ENCODE measurements at regions not wholly inside any gene's neighbourhood (a gene's known extent, or its start where the extent isn't known, plus 50 kb on each side); places are given as distances from the start of the nearest gene placed in this dataset.
A peak's percentile ranks its signal among the peaks of the same experiment; 100 is the strongest.

- Histone ChIP-seq H3K4ac (ENCODE audit: low read length) (no peak overlapping the region), H3K4me3 (ENCODE audit: low read length in 2 of 2) (no peak overlapping the region), H2AK5ac (ENCODE audit: low read depth, low read length) (no peak overlapping the region), H3K4me1 (ENCODE audit: control insufficient read depth in 2 of 2, insufficient read depth in 1 of 2, low read depth in 1 of 2, low read length in 2 of 2) (peaks cover 2 to 10% of the 10 kb centered on the region in 2 donors), H3K27me3 (ENCODE audit: control insufficient read depth in 3 of 3, insufficient read depth in 3 of 3, low read depth in 1 of 3, low read length in 3 of 3) (no peaks in the 10 kb centered on the region), H3K36me3 (replicated peaks in 1 of 2; ENCODE audit: control insufficient read depth in 2 of 2, insufficient read depth in 2 of 2, low read length in 2 of 2) (no peaks in the 10 kb centered on the region), H3K27ac (replicated peaks; ENCODE audit: low read length) (no peak overlapping the region), H2BK12ac (ENCODE audit: low read length) (no peak overlapping the region), H3K18ac (ENCODE audit: low read length) (no peak overlapping the region), H2BK120ac (ENCODE audit: low read depth, low read length) (no peak overlapping the region), H2AFZ (ENCODE audit: low read length) (no peak overlapping the region), H2BK15ac (ENCODE audit: low read length) (no peak overlapping the region), H3K23ac (ENCODE audit: low read depth, low read length, poor library complexity) (no peak overlapping the region), H3K4me2 (ENCODE audit: insufficient read depth, low read length, poor library complexity, severe bottlenecking) (no peak overlapping the region), H3K14ac (ENCODE audit: low read length) (no peak overlapping the region), H3K9me3 (replicated peaks in 1 of 2; ENCODE audit: control insufficient read depth in 2 of 2, insufficient read depth in 1 of 2, low read depth in 1 of 2, low read length in 2 of 2) (no peaks in the 10 kb centered on the region), H2BK5ac (ENCODE audit: low read length) (no peak overlapping the region), H3K9ac (ENCODE audit: low read depth, low read length, poor library complexity) (no peak overlapping the region), H4K91ac (ENCODE audit: low read depth, low read length, poor library complexity) (no peak overlapping the region), H3K79me1 (ENCODE audit: low read depth, low read length) (no peaks in the 10 kb centered on the region), H4K8ac (ENCODE audit: low read depth, low read length) (no peak overlapping the region)
- DNase-seq (ENCODE audit: low spot score): no peak
- WGBS, 2 donors (ENCODE audit: extremely low coverage in 2 of 2, insufficient read length in 2 of 2, insufficient replicate concordance in 1 of 2): no CpG with 5 or more reads among the region's 2 CpGs
These were observed 62.4 kb downstream of the CLDN17 start for GRCh38 chr21:30104241-30104640.

GRCh38 chr21:30102871-30103270 is 63.7 kb downstream of the CLDN17 start:
- H4K8ac ChIP-seq (ENCODE audit: low read depth, low read length): no peak overlapping the region
- no peak overlapping the region for H2AK5ac ChIP-seq (ENCODE audit: low read depth, low read length)
- H2BK12ac ChIP-seq (ENCODE audit: low read length): no peak overlapping the region
- no peaks in the 10 kb centered on the region for H3K36me3 ChIP-seq (replicated peaks in 1 of 2; ENCODE audit: control insufficient read depth in 2 of 2, insufficient read depth in 2 of 2, low read length in 2 of 2)
- no peak overlapping the region for H2BK5ac ChIP-seq (ENCODE audit: low read length)
- no peak overlapping the region for H3K4ac ChIP-seq (ENCODE audit: low read length)
- no peaks in the 10 kb centered on the region for H3K79me1 ChIP-seq (ENCODE audit: low read depth, low read length)
- H3K4me1 ChIP-seq (ENCODE audit: control insufficient read depth in 2 of 2, insufficient read depth in 1 of 2, low read depth in 1 of 2, low read length in 2 of 2): peaks cover 2 to 10% of the 10 kb centered on the region in 2 donors
- no peak overlapping the region for H3K14ac ChIP-seq (ENCODE audit: low read length)
- H3K18ac ChIP-seq (ENCODE audit: low read length): no peak overlapping the region
- no peak overlapping the region for H3K23ac ChIP-seq (ENCODE audit: low read depth, low read length, poor library complexity)
- H2BK120ac ChIP-seq (ENCODE audit: low read depth, low read length): no peak overlapping the region
- H3K9me3 ChIP-seq (replicated peaks in 1 of 2; ENCODE audit: control insufficient read depth in 2 of 2, insufficient read depth in 1 of 2, low read depth in 1 of 2, low read length in 2 of 2): no peaks in the 10 kb centered on the region
- no CpG with 5 or more reads among the region's 5 CpGs for WGBS, 2 donors (ENCODE audit: extremely low coverage in 2 of 2, insufficient read length in 2 of 2, insufficient replicate concordance in 1 of 2)
- no peak overlapping the region for H3K27ac ChIP-seq (replicated peaks; ENCODE audit: low read length)
- H3K9ac ChIP-seq (ENCODE audit: low read depth, low read length, poor library complexity): no peak overlapping the region
- no peak overlapping the region for H2AFZ ChIP-seq (ENCODE audit: low read length)
- no peak overlapping the region for H3K4me3 ChIP-seq (ENCODE audit: low read length in 2 of 2)
- H4K91ac ChIP-seq (ENCODE audit: low read depth, low read length, poor library complexity): no peak overlapping the region
- peak; percentile 33 for DNase-seq (ENCODE audit: low spot score)
- H2BK15ac ChIP-seq (ENCODE audit: low read length): no peak overlapping the region
- H3K4me2 ChIP-seq (ENCODE audit: insufficient read depth, low read length, poor library complexity, severe bottlenecking): no peak overlapping the region
- no peaks in the 10 kb centered on the region for H3K27me3 ChIP-seq (ENCODE audit: control insufficient read depth in 3 of 3, insufficient read depth in 3 of 3, low read depth in 1 of 3, low read length in 3 of 3)

GRCh38 chr21:30101967-30102366 is 64.6 kb downstream of the CLDN17 start:
- Histone ChIP-seq H3K27ac (replicated peaks; ENCODE audit: low read length) (no peak overlapping the region), H3K23ac (ENCODE audit: low read depth, low read length, poor library complexity) (no peak overlapping the region), H4K91ac (ENCODE audit: low read depth, low read length, poor library complexity) (no peak overlapping the region), H2BK15ac (ENCODE audit: low read length) (no peak overlapping the region), H3K4me2 (ENCODE audit: insufficient read depth, low read length, poor library complexity, severe bottlenecking) (no peak overlapping the region), H2BK5ac (ENCODE audit: low read length) (no peak overlapping the region), H3K14ac (ENCODE audit: low read length) (no peak overlapping the region), H4K8ac (ENCODE audit: low read depth, low read length) (no peak overlapping the region), H2BK12ac (ENCODE audit: low read length) (no peak overlapping the region), H3K9me3 (replicated peaks in 1 of 2; ENCODE audit: control insufficient read depth in 2 of 2, insufficient read depth in 1 of 2, low read depth in 1 of 2, low read length in 2 of 2) (no peaks in the 10 kb centered on the region), H2AK5ac (ENCODE audit: low read depth, low read length) (no peak overlapping the region), H3K9ac (ENCODE audit: low read depth, low read length, poor library complexity) (no peak overlapping the region), H3K18ac (ENCODE audit: low read length) (no peak overlapping the region), H2BK120ac (ENCODE audit: low read depth, low read length) (no peak overlapping the region), H2AFZ (ENCODE audit: low read length) (no peak overlapping the region), H3K4ac (ENCODE audit: low read length) (no peak overlapping the region), H3K79me1 (ENCODE audit: low read depth, low read length) (no peaks in the 10 kb centered on the region), H3K36me3 (replicated peaks in 1 of 2; ENCODE audit: control insufficient read depth in 2 of 2, insufficient read depth in 2 of 2, low read length in 2 of 2) (no peaks in the 10 kb centered on the region), H3K4me1 (ENCODE audit: control insufficient read depth in 2 of 2, insufficient read depth in 1 of 2, low read depth in 1 of 2, low read length in 2 of 2) (peaks cover 2 to 10% of the 10 kb centered on the region in 2 donors), H3K4me3 (ENCODE audit: low read length in 2 of 2) (no peak overlapping the region), H3K27me3 (ENCODE audit: control insufficient read depth in 3 of 3, insufficient read depth in 3 of 3, low read depth in 1 of 3, low read length in 3 of 3) (no peaks in the 10 kb centered on the region)
- no CpG with 5 or more reads among the region's 4 CpGs for WGBS, 2 donors (ENCODE audit: extremely low coverage in 2 of 2, insufficient read length in 2 of 2, insufficient replicate concordance in 1 of 2)
- DNase-seq (ENCODE audit: low spot score): no peak

GRCh38 chr21:30097791-30098190 is 68.8 kb downstream of the CLDN17 start:
- Histone ChIP-seq H3K14ac (ENCODE audit: low read length) (no peak overlapping the region), H4K91ac (ENCODE audit: low read depth, low read length, poor library complexity) (no peak overlapping the region), H3K36me3 (replicated peaks in 1 of 2; ENCODE audit: control insufficient read depth in 2 of 2, insufficient read depth in 2 of 2, low read length in 2 of 2) (no peaks in the 10 kb centered on the region), H3K4me2 (ENCODE audit: insufficient read depth, low read length, poor library complexity, severe bottlenecking) (no peak overlapping the region), H3K23ac (ENCODE audit: low read depth, low read length, poor library complexity) (no peak overlapping the region), H2BK12ac (ENCODE audit: low read length) (no peak overlapping the region), H3K9me3 (replicated peaks in 1 of 2; ENCODE audit: control insufficient read depth in 2 of 2, insufficient read depth in 1 of 2, low read depth in 1 of 2, low read length in 2 of 2) (no peaks in the 10 kb centered on the region), H3K79me1 (ENCODE audit: low read depth, low read length) (no peaks in the 10 kb centered on the region), H4K8ac (ENCODE audit: low read depth, low read length) (no peak overlapping the region), H2AK5ac (ENCODE audit: low read depth, low read length) (no peak overlapping the region), H2BK15ac (ENCODE audit: low read length) (no peak overlapping the region), H3K27ac (replicated peaks; ENCODE audit: low read length) (no peak overlapping the region), H2BK120ac (ENCODE audit: low read depth, low read length) (no peak overlapping the region), H3K4ac (ENCODE audit: low read length) (no peak overlapping the region), H3K18ac (ENCODE audit: low read length) (no peak overlapping the region), H2AFZ (ENCODE audit: low read length) (peak overlapping the region; percentile 18), H3K27me3 (ENCODE audit: control insufficient read depth in 3 of 3, insufficient read depth in 3 of 3, low read depth in 1 of 3, low read length in 3 of 3) (no peaks in the 10 kb centered on the region), H3K4me3 (ENCODE audit: low read length in 2 of 2) (no peak overlapping the region), H3K9ac (ENCODE audit: low read depth, low read length, poor library complexity) (no peak overlapping the region), H2BK5ac (ENCODE audit: low read length) (no peak overlapping the region), H3K4me1 (ENCODE audit: control insufficient read depth in 2 of 2, insufficient read depth in 1 of 2, low read depth in 1 of 2, low read length in 2 of 2) (peaks cover 0 to 6% of the 10 kb centered on the region in 2 donors)
- no CpG with 5 or more reads among the region's 5 CpGs for WGBS, 2 donors (ENCODE audit: extremely low coverage in 2 of 2, insufficient read length in 2 of 2, insufficient replicate concordance in 1 of 2)
- DNase-seq (ENCODE audit: low spot score): no peak

Measured in neuronal stem cell (in vitro differentiated cells).